ENCODE measurements at regions not wholly inside any gene's neighbourhood (a gene's known extent, or its start where the extent isn't known, plus 50 kb on each side); places are given as distances from the start of the nearest gene placed in this dataset.

DNA sequence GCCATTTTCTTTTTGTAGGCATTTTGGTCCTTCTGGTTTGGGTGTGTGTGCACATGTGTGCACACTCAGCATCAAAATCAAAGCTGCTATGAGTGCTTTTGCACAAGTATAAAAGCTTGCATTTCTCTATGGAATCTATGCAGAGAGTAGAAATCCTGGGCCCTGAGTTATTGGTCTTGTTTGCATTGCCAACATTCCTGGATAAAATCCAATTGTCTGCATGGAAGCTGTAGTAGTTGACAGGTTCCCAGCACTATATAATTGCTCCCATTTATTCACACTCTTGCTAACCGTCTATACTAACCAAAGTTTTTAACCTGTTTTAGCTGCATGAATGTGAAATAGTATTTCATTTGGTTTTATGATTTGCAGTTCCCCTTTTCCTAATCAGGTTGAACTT, 277.0 kb downstream of the FOXA2 start:
- DNase-seq = no peak

DNA sequence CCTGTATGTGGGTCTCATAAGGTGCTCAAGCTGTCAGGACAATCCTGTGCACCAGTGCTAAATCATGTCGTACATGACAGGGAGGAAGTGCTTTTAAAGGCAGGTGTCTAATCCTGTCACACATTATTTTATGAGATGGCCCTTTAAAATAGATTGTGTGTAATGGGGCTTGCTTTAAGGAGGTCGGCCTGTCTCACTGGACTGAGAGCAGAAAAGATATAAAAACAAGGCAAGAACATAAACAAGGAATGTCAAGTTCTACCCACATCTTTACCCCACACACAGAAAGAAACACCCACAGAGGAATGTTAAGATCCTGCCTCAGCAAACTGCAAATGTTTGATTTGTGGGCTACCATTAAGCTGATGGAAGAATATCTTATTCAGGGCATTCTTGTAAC, 279.0 kb downstream of the FOXA2 start:
- DNase-seq = no peak

- DNase-seq = no peak
Measured at GRCh38 chr20:22303523-22303922, 280.8 kb downstream of the FOXA2 start.

DNA sequence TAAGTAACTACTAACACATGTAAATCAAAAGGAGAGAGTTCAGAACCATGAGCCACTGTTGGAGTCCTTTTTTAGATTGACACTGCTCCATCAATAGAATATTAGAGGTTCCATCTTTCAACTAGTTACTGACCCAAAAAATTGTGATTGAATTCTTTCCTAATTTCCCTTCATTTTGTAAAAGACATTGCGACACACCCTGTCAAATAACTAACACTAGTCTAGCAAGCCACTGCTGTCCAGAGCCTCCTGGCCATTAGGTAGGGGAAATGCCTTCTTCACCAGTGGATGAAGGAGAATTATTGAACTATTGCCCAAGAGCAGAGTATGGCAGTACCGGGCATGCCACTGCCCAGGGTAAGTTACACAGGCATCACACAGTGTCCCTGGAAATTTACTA, 282.3 kb downstream of the FOXA2 start:
- no peak for DNase-seq

DNA sequence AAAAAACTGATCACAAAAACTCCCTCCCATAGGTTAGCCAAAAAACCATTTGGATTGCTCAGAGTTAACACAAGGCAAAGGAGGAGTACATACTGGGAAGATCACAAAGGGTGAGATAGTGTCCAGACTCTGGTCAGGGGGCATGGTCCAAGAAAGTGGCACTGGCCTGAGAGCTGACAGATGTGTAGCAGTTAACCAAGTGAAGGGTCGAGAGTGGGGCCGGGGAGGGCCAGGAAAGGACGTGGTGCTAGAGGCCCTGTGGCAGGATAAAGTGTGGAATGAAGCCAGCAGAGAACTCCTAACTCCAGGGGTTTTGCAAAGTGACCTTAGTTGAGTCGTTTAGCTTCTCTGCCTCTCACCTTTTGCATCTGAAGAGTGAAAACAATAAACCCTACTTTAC, 290.5 kb downstream of the FOXA2 start:
- DNase-seq = no peak

GRCh38 chr20:22289442-22289841, 294.9 kb downstream of the FOXA2 start:
- DNase-seq = no peak

DNA sequence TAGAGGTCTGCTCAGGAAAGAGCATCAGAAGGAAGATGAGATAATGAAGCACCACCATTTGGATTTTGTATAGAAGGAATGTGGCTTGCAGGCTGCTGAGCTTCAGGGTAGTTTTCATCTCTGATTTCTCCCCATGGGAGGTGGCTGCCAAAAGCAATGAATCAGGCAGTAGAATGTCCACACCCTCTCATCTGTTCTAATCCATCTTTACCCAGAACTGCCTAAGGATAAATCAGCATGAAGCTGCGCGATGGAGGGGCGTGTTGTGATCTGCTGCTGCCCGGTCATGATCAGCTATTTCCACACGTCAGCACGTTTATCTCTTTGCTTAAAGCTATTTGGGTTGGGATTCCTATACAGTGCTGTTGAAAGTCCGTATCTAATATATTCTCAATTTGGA, 295.4 kb downstream of the FOXA2 start:
- DNase-seq = no peak

DNA sequence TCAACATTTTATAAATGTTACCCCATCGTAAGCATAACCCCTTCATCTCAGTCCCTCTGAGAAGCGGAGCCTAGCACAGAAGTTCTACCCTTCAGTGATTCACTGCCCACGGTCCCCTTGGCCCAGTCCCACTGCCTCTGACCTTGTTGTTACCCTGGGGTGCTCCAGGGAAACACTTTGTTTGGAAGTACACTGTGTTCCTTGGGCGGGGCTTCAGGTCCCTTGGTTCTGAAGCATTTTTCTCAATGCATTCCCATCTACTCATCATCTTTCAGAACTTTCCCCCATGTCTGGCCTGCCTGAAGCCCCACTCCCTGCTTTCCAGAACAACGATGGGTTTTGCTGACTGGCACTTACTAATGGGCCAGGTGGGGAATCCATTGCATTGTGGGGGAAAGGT, 296.2 kb downstream of the FOXA2 start:
- no peak for DNase-seq

DNA sequence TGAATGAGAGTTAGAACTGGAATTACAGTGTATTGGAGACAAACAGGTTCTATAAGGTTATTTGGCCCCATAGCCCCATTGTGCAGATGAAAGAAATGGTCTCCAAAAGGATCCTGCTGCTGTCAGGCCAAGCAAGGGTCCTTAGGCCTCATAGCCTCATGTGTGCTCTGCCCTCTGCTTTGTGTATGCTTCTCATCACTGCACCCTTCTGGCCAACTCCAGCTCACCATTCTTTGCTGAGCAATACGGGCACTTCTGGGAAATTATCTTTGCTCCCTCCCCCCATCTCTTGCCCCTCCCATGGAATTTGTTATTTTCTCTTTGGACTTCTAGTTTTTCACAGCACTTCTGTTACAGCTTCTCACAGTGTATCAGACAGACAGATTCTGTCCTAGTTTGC, 298.8 kb downstream of the FOXA2 start:
- DNase-seq = no peak

- no peak for DNase-seq
Measured at GRCh38 chr20:22282696-22283095, 301.7 kb downstream of the FOXA2 start.

GRCh38 chr20:22274330-22274729, 310.0 kb downstream of the FOXA2 start:
- DNase-seq = no peak

DNA sequence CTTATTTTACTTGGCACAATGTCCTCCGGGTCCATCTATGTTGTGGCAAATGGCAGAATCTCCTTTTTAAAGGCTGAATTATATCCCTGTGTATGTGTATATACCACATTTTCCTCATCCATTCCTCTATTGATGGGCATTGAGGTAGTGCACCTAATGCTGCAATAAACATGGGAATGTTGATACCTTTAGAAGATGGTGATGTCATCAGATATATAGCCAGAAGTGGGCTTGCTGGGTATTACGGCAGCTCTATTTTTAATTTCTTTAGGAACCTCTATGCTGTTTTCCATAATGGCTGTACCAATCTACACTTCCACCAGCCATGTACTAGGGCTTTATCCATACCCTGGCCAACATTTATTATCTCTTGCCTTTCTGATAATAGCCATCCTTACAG, 315.7 kb downstream of the FOXA2 start:
- no peak for DNase-seq

GRCh38 chr20:22264917-22265316, 319.5 kb downstream of the FOXA2 start:
- DNase-seq = no peak

DNA sequence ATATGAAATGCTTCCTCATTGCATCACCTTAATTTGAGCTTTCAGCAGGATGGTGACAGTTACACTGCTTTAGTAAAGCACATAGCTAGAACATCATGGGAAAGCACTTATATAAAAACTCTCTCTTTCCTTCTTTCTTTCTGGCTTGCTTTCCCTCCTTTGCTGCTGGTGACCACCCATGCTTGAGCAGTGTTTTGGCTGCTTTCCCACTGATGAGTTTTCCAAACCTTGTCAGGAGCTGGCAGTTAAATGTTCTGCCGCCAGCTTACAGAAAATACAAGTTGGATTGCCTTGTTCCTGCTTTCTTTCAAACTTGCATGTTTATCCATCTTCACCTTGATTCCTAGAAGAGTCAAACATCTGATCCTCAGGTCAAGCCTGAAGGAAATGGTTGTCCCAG, 323.9 kb downstream of the FOXA2 start:
- no peak for DNase-seq

GRCh38 chr20:22257912-22258311, 326.5 kb downstream of the FOXA2 start:
- DNase-seq = no peak

- DNase-seq = no peak
Measured at GRCh38 chr20:22248051-22248667, 336.2 kb downstream of the FOXA2 start.

DNA sequence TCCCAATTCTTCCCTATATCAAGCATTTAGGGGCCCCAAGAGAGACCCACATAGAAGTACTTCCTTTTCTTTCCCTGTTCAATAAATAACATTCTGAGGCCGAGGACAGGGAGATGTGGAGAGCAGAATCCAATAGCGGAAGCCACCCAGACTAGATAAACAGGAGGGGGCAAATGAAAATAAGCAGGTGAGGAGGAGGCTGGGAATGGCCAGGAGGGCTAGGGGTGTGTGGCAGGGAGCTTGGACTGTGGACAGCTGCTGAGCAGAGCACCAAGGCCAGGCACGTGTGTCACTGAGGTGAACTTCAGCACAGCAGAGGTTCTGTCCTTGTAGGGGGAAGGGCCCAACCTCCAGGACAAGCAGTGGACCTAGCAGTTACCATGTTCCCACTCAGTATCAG, 339.2 kb downstream of the FOXA2 start:
- DNase-seq = no peak

DNA sequence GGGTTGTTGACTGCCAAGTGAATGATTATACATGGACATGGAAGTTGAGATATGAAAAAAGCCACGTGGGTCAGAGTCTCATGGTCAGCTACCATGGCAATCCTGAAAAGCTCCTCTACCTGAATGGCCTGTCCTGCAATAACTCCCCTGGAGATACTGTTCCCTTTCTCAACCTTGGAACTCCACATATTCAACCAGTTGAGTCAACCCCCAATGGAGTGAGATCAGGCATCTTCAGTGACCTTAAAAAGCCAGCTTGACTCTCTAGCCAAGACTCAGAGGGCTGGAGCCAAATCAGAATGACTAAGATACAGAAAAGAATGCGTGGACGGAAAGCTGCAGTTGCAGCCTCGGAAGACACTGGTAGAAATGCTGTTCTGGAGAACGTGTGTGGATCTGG, 341.3 kb downstream of the FOXA2 start:
- DNase-seq = no peak

GRCh38 chr20:22241609-22242008, 342.8 kb downstream of the FOXA2 start:
- no peak for DNase-seq

DNA sequence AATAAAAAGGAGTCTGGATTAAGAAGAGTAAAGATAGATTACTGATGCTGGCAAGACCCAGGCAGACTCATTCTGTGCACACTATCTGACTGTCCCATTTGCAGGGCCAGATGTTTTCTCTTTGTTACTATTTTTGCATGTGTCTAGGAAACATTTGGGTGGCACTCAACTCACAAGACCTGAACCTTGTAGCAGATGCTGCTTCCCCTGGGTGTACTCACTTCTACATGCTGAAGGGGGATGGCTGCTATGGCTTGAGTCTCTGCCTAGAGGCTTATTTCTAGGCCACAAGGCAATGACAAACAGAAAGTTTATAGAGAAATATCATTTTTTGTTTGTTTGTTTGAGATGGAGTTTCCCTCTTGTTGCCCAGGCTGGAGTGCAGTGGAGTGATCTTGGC, 351.4 kb downstream of the FOXA2 start:
- DNase-seq = no peak

- no peak for DNase-seq
Measured at GRCh38 chr20:22232473-22232872, 351.9 kb downstream of the FOXA2 start.

GRCh38 chr20:22226849-22227700, 357.3 kb downstream of the FOXA2 start:
- DNase-seq = no peak

DNA sequence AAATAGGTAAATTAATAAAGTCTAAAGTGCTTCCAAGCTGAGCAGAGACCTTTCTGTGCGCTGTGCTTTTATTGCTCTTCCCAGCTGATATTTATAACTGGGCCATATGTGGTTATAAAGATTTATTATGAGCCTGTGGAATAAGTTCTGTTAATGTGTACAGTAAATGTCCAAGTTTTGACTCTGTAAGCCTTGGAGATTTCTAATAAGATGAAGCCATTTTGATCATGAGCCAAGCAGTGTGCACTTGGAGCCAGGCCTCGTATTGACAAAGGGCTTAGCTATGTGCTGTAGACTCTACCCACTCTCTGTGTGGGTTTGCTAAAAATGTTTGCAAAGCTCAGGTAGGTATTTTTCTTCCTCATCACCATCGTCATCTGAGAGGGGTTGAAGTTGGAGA, 361.1 kb downstream of the FOXA2 start:
- no peak for DNase-seq

DNA sequence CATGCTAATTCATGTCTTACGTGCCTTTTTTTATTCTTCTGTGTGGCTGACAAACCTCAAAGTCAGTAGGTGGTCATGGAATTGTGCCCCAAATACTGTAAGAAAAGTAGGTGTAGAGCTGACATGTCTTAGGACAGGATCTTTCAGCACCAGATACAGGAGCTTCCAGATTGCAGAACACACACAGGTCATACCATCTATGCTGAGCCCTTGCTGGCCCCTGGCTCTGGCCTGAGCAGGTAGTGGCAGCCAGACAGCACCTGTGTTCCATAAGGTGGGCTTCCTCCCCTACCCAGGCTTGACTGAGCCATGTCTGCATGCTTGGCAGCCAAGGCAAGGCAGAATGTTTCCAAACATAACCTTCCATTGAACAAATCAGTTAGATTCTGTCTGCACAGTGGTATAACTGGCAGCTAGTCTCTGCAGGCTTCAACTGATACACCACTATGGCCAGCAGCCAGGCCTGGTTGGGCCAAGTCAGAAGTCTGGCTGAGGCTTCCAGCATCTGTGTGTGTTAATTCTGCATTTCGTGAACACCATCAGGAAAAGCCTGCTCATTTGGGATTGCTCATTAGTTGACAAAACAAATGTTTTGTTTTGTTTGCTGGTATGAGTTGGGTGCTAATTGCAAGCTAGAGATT, 366.5 kb downstream of the FOXA2 start:
- DNase-seq = no peak

Data from NCI-H226 (cell line).